H9 (cell line): ENCODE measurements at regions not wholly inside any gene's neighbourhood (a gene's known extent, or its start where the extent isn't known, plus 50 kb on each side); places are given as distances from the start of the nearest gene placed in this dataset.

Experiments used
- DNase-seq: peaks from one replicate; pipeline ENCODE4 v3.0.0-alpha.2; 2017
- H2AFZ ChIP-seq: one replicate; pipeline ENCODE4 v1.6.1; 2013; ENCODE audit warnings: mild to moderate bottlenecking, low read length, control low read depth, moderate library complexity
- H2AK5ac ChIP-seq: 2 replicates; pipeline ENCODE4 v1.6.1; 2013; ENCODE audit warnings: low read length, control low read depth, mixed read lengths; ENCODE audit not compliant: insufficient read length
- H2BK120ac ChIP-seq: one replicate; pipeline ENCODE4 v1.6.1; 2013; ENCODE audit warnings: low read depth, mild to moderate bottlenecking, low read length, control low read depth, inconsistent platforms; ENCODE audit not compliant: poor library complexity, severe bottlenecking
- H2BK12ac ChIP-seq: 2 replicates; pipeline ENCODE4 v1.6.1; 2013; ENCODE audit warnings: low read length, control low read depth, mixed read lengths, low read depth; ENCODE audit not compliant: insufficient read length
- H2BK15ac ChIP-seq: 2 replicates; pipeline ENCODE4 v1.6.1; 2013; ENCODE audit warnings: low read depth, low read length, control low read depth
- H2BK20ac ChIP-seq: one replicate; pipeline ENCODE4 v1.6.1; 2013; ENCODE audit warnings: low read depth, mild to moderate bottlenecking, low read length, control low read depth, inconsistent platforms; ENCODE audit not compliant: poor library complexity, severe bottlenecking
- H2BK5ac ChIP-seq: 2 replicates; pipeline ENCODE4 v1.6.1; 2013; ENCODE audit warnings: low read length, control low read depth, mixed read lengths; ENCODE audit not compliant: insufficient read length
- H3K14ac ChIP-seq: 2 replicates; pipeline ENCODE4 v1.6.1; 2013; ENCODE audit warnings: low read length, control low read depth; ENCODE audit not compliant: insufficient read depth
- H3K18ac ChIP-seq: 2 replicates; pipeline ENCODE4 v1.6.1; 2013; ENCODE audit warnings: low read depth, mild to moderate bottlenecking, mixed read lengths, low read length, control low read depth; ENCODE audit not compliant: insufficient read length
- H3K23ac ChIP-seq: 2 replicates; pipeline ENCODE4 v1.6.1; 2013; ENCODE audit warnings: low read length, control low read depth, mixed read lengths, low read depth; ENCODE audit not compliant: insufficient read length
- H3K23me2 ChIP-seq: 2 replicates; pipeline ENCODE4 v1.6.1; 2013; ENCODE audit warnings: low read depth, mild to moderate bottlenecking, mixed read lengths, low read length, control low read depth; ENCODE audit not compliant: insufficient read length, poor library complexity, severe bottlenecking
- H3K27ac ChIP-seq: 2 replicates; pipeline ENCODE4 v1.5.1; 2013; ENCODE audit warnings: low read length, control low read depth, mixed read lengths, low read depth; ENCODE audit not compliant: insufficient read length
- H3K27me3 ChIP-seq: 2 replicates; pipeline ENCODE4 v1.6.1; 2013; ENCODE audit warnings: low read length, control low read depth, inconsistent platforms; ENCODE audit not compliant: insufficient read depth
- H3K4ac ChIP-seq: 2 replicates; pipeline ENCODE4 v1.6.1; 2013; ENCODE audit warnings: low read depth, mild to moderate bottlenecking, control low read depth, inconsistent platforms, low read length, moderate library complexity
- H3K4me1 ChIP-seq: 2 replicates; pipeline ENCODE4 v1.6.1; 2013; ENCODE audit warnings: low read length, control low read depth, inconsistent platforms; ENCODE audit not compliant: insufficient read depth
- H3K4me2 ChIP-seq: 2 replicates; pipeline ENCODE4 v1.6.1; 2013; ENCODE audit warnings: low read length, control low read depth, mixed read lengths; ENCODE audit not compliant: insufficient read length, insufficient read depth
- H3K56ac ChIP-seq: 2 replicates; pipeline ENCODE4 v1.6.1; 2013; ENCODE audit warnings: low read depth, mild to moderate bottlenecking, mixed read lengths, low read length, control low read depth; ENCODE audit not compliant: insufficient read length
- H3K79me1 ChIP-seq: 2 replicates; pipeline ENCODE4 v1.6.1; 2013; ENCODE audit warnings: low read depth, mild to moderate bottlenecking, moderate library complexity, low read length, control low read depth, inconsistent platforms; ENCODE audit not compliant: insufficient read depth, poor library complexity, severe bottlenecking
- H3K79me2 ChIP-seq: 2 replicates; pipeline ENCODE4 v1.6.1; 2013; ENCODE audit warnings: low read length, control low read depth, inconsistent platforms; ENCODE audit not compliant: insufficient read depth
- H3K9ac ChIP-seq: 2 replicates; pipeline ENCODE4 v1.6.1; 2013; ENCODE audit warnings: low read length, control low read depth, mixed read lengths; ENCODE audit not compliant: insufficient read length; ENCODE audit errors: extremely low read depth
- H3K9me3 ChIP-seq: one replicate; pipeline ENCODE4 v1.6.1; 2013; ENCODE audit warnings: low read depth, low read length, inconsistent platforms; ENCODE audit not compliant: control insufficient read depth
- H3T11ph ChIP-seq: one replicate; pipeline ENCODE4 v1.6.1; 2013; ENCODE audit warnings: mild to moderate bottlenecking, low read length, control low read depth, inconsistent platforms
- H4K20me1 ChIP-seq: one replicate; pipeline ENCODE4 v1.6.1; 2013; ENCODE audit not compliant: control insufficient read depth, insufficient read length, insufficient read depth
- H4K5ac ChIP-seq: 2 replicates; pipeline ENCODE4 v1.6.1; 2013; ENCODE audit warnings: low read depth, mild to moderate bottlenecking, mixed read lengths, low read length, control low read depth; ENCODE audit not compliant: insufficient read length
- H4K8ac ChIP-seq: replicated peaks from 2 replicates; pipeline ENCODE4 v1.6.1; 2013; ENCODE audit warnings: low read length, control low read depth, mixed read lengths, low read depth; ENCODE audit not compliant: insufficient read length
- H4K91ac ChIP-seq: 2 replicates; pipeline ENCODE4 v1.6.1; 2013; ENCODE audit warnings: low read depth, mild to moderate bottlenecking, moderate library complexity, mixed read lengths, low read length, control low read depth; ENCODE audit not compliant: insufficient read length
- H3K27ac Mint-ChIP-seq, 3 experiments: 2 replicates in 2 of 3; 3 replicates in 1 of 3; pipeline ENCODE4 v1.8.0; 2020 to 2021; ENCODE audit warnings: mixed read lengths in 3 of 3, mild to moderate bottlenecking in 1 of 3, moderate library complexity in 1 of 3
- H3K27me3 Mint-ChIP-seq: 2 replicates; pipeline ENCODE4 v1.8.0; 2021; ENCODE audit warnings: low read depth, mild to moderate bottlenecking, moderate library complexity, mixed read lengths
- H3K36me3 Mint-ChIP-seq, 3 experiments: 2 replicates in 2 of 3; 3 replicates in 1 of 3; pipeline ENCODE4 v1.8.0; 2020 to 2021; ENCODE audit warnings: low read depth in 3 of 3, mixed read lengths in 3 of 3; ENCODE audit not compliant: insufficient read depth in 1 of 3
- H3K4me1 Mint-ChIP-seq, 2 experiments: 2 replicates each; pipeline ENCODE4 v1.8.0; 2020; ENCODE audit warnings: mixed read lengths in 2 of 2
- H3K4me3 Mint-ChIP-seq, 2 experiments: 2 replicates in 1 of 2; 3 replicates in 1 of 2; pipeline ENCODE4 v1.8.0; 2020 to 2021; ENCODE audit warnings: mild to moderate bottlenecking in 2 of 2, mixed read lengths in 2 of 2, moderate library complexity in 1 of 2
- H3K9me3 Mint-ChIP-seq, 2 experiments: 2 replicates in 1 of 2; 3 replicates in 1 of 2; pipeline ENCODE4 v1.8.0; 2020; ENCODE audit warnings: mild to moderate bottlenecking in 2 of 2, mixed read lengths in 2 of 2, moderate library complexity in 1 of 2
- CTCF ChIP-seq: fragments of 200-600 bp; sonication (generic); conservative IDR thresholded peaks from 3 replicates; pipeline ENCODE4 v1.8.0; 2021; ENCODE audit warnings: antibody characterized with exemption, mild to moderate bottlenecking
- WGBS: extraction: QIAGEN DNeasy Blood & Tissue Kit; methylation state at CpG from one replicate; pipeline ENCODE4 v1.1.7; 2013; ENCODE audit warnings: missing lambda C conversion rate, low lambda C conversion rate, mixed read lengths; ENCODE audit not compliant: insufficient read length; ENCODE audit errors: extremely low coverage; 5-methylcytosine and 5-hydroxymethylcytosine counted together

- no peaks in the 10 kb centered on the region for H3K23me2 ChIP-seq
- H4K5ac ChIP-seq, result no peak overlapping the region
- H2BK15ac ChIP-seq, result no peak overlapping the region
- H3K27ac ChIP-seq, result no peak overlapping the region
- no peak overlapping the region for H4K8ac ChIP-seq
- H3K56ac ChIP-seq, result no peak overlapping the region
- H2BK120ac ChIP-seq, result no peak overlapping the region
- H3K9me3 Mint-ChIP-seq, result no peaks in the 10 kb centered on the region
- no peak overlapping the region for H3K18ac ChIP-seq
- TF ChIP-seq CTCF, result no peak
- no CpG with 5 or more reads among the region's 4 CpGs for WGBS
- H2AFZ ChIP-seq, result no peak overlapping the region
- DNase-seq, result no peak
- no peaks in the 10 kb centered on the region for H3K27me3 Mint-ChIP-seq
- H3K27ac Mint-ChIP-seq, result no peak overlapping the region
- no peaks in the 10 kb centered on the region for H4K20me1 ChIP-seq
- no peak overlapping the region for H3K4me3 Mint-ChIP-seq
- H3K23ac ChIP-seq, result no peak overlapping the region
- H3T11ph ChIP-seq, result no peak overlapping the region
- H3K27me3 ChIP-seq, result no peaks in the 10 kb centered on the region
- H3K4ac ChIP-seq, result no peak overlapping the region
- H2BK12ac ChIP-seq, result no peak overlapping the region
- H2BK5ac ChIP-seq, result no peak overlapping the region
- H2BK20ac ChIP-seq, result no peak overlapping the region
- no peaks in the 10 kb centered on the region for H3K36me3 Mint-ChIP-seq
- H3K14ac ChIP-seq, result no peak overlapping the region
- H3K4me2 ChIP-seq, result no peak overlapping the region
- no peaks in the 10 kb centered on the region for H3K4me1 Mint-ChIP-seq
- no peaks in the 10 kb centered on the region for H3K79me2 ChIP-seq
- H3K9me3 ChIP-seq, result no peaks in the 10 kb centered on the region
- no peak overlapping the region for H4K91ac ChIP-seq
- H3K79me1 ChIP-seq, result no peaks in the 10 kb centered on the region
- no peak overlapping the region for H2AK5ac ChIP-seq
- H3K9ac ChIP-seq, result no peak overlapping the region
- H3K4me1 ChIP-seq, result no peaks in the 10 kb centered on the region
Measured at GRCh38 chr10:88091490-88092061, 228.2 kb downstream of the PTEN start.
